PFSK-1 (cell line): ENCODE measurements at regions not wholly inside any gene's neighbourhood (a gene's known extent, or its start where the extent isn't known, plus 50 kb on each side); places are given as distances from the start of the nearest gene placed in this dataset.

Experiments used
- FOXP2 ChIP-seq: optimal IDR thresholded peaks from 2 replicates; pipeline ENCODE3; 2011; ENCODE audit warnings: borderline replicate concordance, control low read depth, inconsistent platforms; ENCODE audit not compliant: insufficient read depth; ENCODE audit errors: extremely low read length, extremely low read depth
- POLR2AphosphoS5 ChIP-seq: IDR thresholded peaks from 2 replicates; pipeline ENCODE4 v1.6.1; 2012; ENCODE audit warnings: low read depth, mild to moderate bottlenecking, control low read depth, low read length, moderate library complexity
- SIN3A ChIP-seq: IDR thresholded peaks from 2 replicates; pipeline ENCODE4 v1.6.1; 2012; ENCODE audit warnings: mild to moderate bottlenecking, low read length, moderate library complexity, borderline replicate concordance; ENCODE audit not compliant: insufficient read depth
- TAF1 ChIP-seq: IDR thresholded peaks from 2 replicates; pipeline ENCODE4 v1.6.1; 2012; ENCODE audit warnings: low read length, control low read depth, borderline replicate concordance; ENCODE audit not compliant: insufficient read depth
- TF ChIP-seq, protein P1 (sequence below), 2 experiments: IDR thresholded peaks; 2 replicates each; pipeline versions ENCODE4 v1.6.1 to v1.8.0; 2011 to 2012; ENCODE audit warnings: low read depth in 2 of 2, low read length in 2 of 2, control low read depth in 1 of 2, inconsistent platforms in 1 of 2, mild to moderate bottlenecking in 1 of 2, moderate library complexity in 1 of 2; ENCODE audit not compliant: insufficient read depth in 1 of 2

DNA sequence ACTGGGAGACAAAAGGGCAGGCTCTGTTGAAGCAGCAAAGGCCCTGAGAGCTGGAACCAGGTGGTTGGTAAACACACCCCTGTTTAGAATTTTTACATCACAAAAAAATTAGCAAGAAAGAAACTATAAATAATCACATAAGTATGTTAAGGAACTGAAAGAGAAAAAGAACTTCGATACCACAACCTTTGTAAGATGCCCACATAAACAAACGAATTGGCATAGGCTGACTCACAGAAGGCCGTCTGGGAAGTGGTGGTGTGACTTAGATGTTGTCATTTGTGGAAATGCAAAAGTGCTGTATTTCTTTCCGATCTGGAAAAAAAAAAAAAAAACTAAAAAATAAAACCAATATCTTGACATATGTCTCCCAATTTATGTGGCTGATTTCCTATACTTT lies 235.1 kb downstream of the USP46 start:
- no peak for TF ChIP-seq TAF1
- no peak for TF ChIP-seq SIN3A
- no peak for TF ChIP-seq POLR2AphosphoS5
- TF ChIP-seq, protein P1, sequence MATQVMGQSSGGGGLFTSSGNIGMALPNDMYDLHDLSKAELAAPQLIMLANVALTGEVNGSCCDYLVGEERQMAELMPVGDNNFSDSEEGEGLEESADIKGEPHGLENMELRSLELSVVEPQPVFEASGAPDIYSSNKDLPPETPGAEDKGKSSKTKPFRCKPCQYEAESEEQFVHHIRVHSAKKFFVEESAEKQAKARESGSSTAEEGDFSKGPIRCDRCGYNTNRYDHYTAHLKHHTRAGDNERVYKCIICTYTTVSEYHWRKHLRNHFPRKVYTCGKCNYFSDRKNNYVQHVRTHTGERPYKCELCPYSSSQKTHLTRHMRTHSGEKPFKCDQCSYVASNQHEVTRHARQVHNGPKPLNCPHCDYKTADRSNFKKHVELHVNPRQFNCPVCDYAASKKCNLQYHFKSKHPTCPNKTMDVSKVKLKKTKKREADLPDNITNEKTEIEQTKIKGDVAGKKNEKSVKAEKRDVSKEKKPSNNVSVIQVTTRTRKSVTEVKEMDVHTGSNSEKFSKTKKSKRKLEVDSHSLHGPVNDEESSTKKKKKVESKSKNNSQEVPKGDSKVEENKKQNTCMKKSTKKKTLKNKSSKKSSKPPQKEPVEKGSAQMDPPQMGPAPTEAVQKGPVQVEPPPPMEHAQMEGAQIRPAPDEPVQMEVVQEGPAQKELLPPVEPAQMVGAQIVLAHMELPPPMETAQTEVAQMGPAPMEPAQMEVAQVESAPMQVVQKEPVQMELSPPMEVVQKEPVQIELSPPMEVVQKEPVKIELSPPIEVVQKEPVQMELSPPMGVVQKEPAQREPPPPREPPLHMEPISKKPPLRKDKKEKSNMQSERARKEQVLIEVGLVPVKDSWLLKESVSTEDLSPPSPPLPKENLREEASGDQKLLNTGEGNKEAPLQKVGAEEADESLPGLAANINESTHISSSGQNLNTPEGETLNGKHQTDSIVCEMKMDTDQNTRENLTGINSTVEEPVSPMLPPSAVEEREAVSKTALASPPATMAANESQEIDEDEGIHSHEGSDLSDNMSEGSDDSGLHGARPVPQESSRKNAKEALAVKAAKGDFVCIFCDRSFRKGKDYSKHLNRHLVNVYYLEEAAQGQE (IDR thresholded peaks at IDR 0.05; ENCODE audit: insufficient read depth in 1 of 2, low read depth in 2 of 2, low read length in 2 of 2), result no peak
- TF ChIP-seq FOXP2, result no peak
